HL-60 (cell line): ENCODE measurements at regions not wholly inside any gene's neighbourhood (a gene's known extent, or its start where the extent isn't known, plus 50 kb on each side); places are given as distances from the start of the nearest gene placed in this dataset.

Source experiments
- DNase-seq, 2 experiments: peaks; one replicate each; pipeline ENCODE4 v3.0.0-alpha.2; 2010 to 2020; ENCODE audit warnings: low read depth in 1 of 2, low spot score in 1 of 2
- H3K27ac ChIP-seq: fragments of 250-450 bp; sonication (Bioruptor Pico); replicated peaks from 2 replicates; pipeline ENCODE4 v1.5.1; 2020; ENCODE audit warnings: mild to moderate bottlenecking, moderate library complexity
- H3K27me3 ChIP-seq: fragments of 250-450 bp; sonication (Bioruptor Pico); 2 replicates; pipeline ENCODE4 v1.5.1; 2021; ENCODE audit warnings: mild to moderate bottlenecking, moderate library complexity; ENCODE audit not compliant: insufficient read depth, poor library complexity, severe bottlenecking
- H3K4me3 ChIP-seq: replicated peaks from 2 replicates; pipeline ENCODE4 v1.5.1; 2011; ENCODE audit warnings: mild to moderate bottlenecking, control low read depth, low read length; ENCODE audit not compliant: insufficient read depth
- CTCF ChIP-seq: IDR thresholded peaks from one replicate; pipeline ENCODE4 v1.5.1; 2011; ENCODE audit warnings: low read length, control low read depth, inconsistent platforms; ENCODE audit not compliant: insufficient read depth
- GABPA ChIP-seq: IDR thresholded peaks from 2 replicates; pipeline ENCODE4 v1.6.1; 2012; ENCODE audit warnings: low read depth
- POLR2AphosphoS5 ChIP-seq: IDR thresholded peaks from 2 replicates; pipeline ENCODE4 v1.6.1; 2012; ENCODE audit warnings: low read depth
- REST ChIP-seq: IDR thresholded peaks from 2 replicates; pipeline ENCODE4 v1.6.1; 2012; ENCODE audit warnings: low read depth; ENCODE audit not compliant: insufficient replicate concordance
- SPI1 ChIP-seq: IDR thresholded peaks from 2 replicates; pipeline ENCODE4 v1.6.1; 2012; ENCODE audit warnings: low read depth, mild to moderate bottlenecking, borderline replicate concordance

GRCh38 chr6:144895313-144896278, 610.5 kb downstream of the UTRN start:
- no peak overlapping the region for H3K27ac ChIP-seq
- no peak for DNase-seq
- H3K4me3 ChIP-seq, result no peak overlapping the region
- H3K27me3 ChIP-seq, result no peaks in the 10 kb centered on the region
- no peak for TF ChIP-seq GABPA
- no peak for TF ChIP-seq POLR2AphosphoS5
- TF ChIP-seq SPI1, result no peak
- TF ChIP-seq REST, result no peak
- TF ChIP-seq CTCF, result no peak

GRCh38 chr6:144896289-144896688, 611.2 kb downstream of the UTRN start:
- no peak for DNase-seq
- Histone ChIP-seq H3K4me3 (no peak overlapping the region), H3K27ac (no peak overlapping the region), H3K27me3 (no peaks in the 10 kb centered on the region)
- TF ChIP-seq GABPA, result no peak
- TF ChIP-seq POLR2AphosphoS5, result no peak
- TF ChIP-seq SPI1, result no peak
- TF ChIP-seq CTCF, result no peak
- TF ChIP-seq REST, result no peak

- no peaks in the 10 kb centered on the region for H3K27me3 ChIP-seq
- no peak overlapping the region for H3K27ac ChIP-seq
Measured at GRCh38 chr6:144896871-144897270, 611.7 kb downstream of the UTRN start.

More at GRCh38 chr6:144896871-144897270, 611.7 kb downstream of the UTRN start:
- H3K4me3 ChIP-seq, result no peak overlapping the region
- TF ChIP-seq POLR2AphosphoS5 (no peak), SPI1 (no peak), REST (no peak), GABPA (no peak), CTCF (no peak)
- DNase-seq, result no peak
